OCI-LY3 (cell line): ENCODE measurements at regions not wholly inside any gene's neighbourhood (a gene's known extent, or its start where the extent isn't known, plus 50 kb on each side); places are given as distances from the start of the nearest gene placed in this dataset.

ENCODE experiments used
- CTCF ChIP-seq: fragments of 200-600, 300-600 bp; sonication (generic); IDR thresholded peaks from 2 replicates; pipeline ENCODE4 v1.5.1; 2014; ENCODE audit warnings: antibody characterized with exemption, low read length, low read depth
- EZH2phosphoT487 ChIP-seq: fragments of 200-600 bp; shearing (Covaris generic); IDR thresholded peaks from 2 replicates; pipeline ENCODE4 v1.6.1; 2018; ENCODE audit warnings: antibody characterized with exemption, mixed run types, low read depth

DNA sequence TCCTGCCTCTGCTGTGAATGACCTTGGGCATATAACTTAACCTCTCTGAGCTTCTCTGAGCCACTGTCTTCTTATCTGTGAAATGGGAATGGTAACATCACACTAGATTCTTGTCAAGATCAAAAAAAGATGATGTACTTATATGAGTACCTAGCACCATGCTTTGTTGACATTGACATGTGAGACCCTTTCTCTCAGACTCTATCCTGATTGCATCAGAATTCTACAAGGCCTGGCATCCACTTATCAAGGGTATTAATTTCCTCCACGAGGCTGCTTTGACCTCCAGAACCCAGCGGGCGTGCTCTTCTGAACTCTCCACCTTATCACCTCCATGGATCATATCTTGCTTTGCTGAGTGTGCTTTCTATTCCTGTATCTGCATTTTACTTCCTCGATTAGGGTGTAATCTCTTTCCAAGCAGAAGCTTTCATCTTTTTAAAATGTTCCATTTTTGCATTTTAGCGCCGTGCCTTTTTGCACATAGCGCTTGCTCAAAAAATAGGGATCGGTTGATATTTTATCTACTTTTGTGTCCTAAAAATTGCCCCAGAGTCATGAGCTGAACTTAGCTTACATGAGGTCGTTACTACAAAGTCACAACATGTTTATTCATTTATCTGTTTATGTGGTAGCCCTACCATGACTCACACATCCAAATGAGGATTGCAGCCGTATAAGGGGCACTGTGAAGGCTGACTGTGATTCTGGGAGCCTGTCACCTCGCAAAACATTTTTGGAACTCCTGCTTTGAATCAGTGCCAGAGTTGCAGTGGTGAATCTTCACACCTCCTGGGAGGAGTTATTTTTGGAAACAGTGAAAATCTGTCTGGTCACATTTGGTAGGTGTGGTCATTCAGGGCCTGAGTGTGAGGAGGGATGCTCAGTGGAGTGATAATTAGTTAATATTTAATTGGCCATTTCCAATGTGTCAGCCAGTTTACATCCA, 63.2 kb downstream of the IER5 start:
- TF ChIP-seq CTCF (no peak), EZH2phosphoT487 (no peak)
